Right lobe of liver (tissue), 6 donors: ENCODE measurements at regions not wholly inside any gene's neighbourhood (a gene's known extent, or its start where the extent isn't known, plus 50 kb on each side); places are given as distances from the start of the nearest gene placed in this dataset.

ENCODE experiments used
- ATAC-seq, 4 donors: fragments of 200-7000 bp; cut with Tn5 transposase; one replicate each; pipeline ENCODE4 v1.9.1; 2020; ENCODE audit warnings: mild to moderate bottlenecking in 4 of 4, moderate library complexity in 4 of 4
- DNase-seq, 3 donors: peaks; one replicate each; pipeline ENCODE4 v3.0.0-alpha.2; 2020
- H3K27ac ChIP-seq, 3 donors: fragments of 200-600 bp; one replicate each; pipeline ENCODE4 v1.8.0; 2022
- H3K27me3 ChIP-seq, 2 donors: fragments of 200-600 bp; one replicate each; pipeline ENCODE4 v1.8.0; 2022
- H3K36me3 ChIP-seq, 4 donors: fragments of 200-600 bp; sonication (generic) in 1 of 4; one replicate each; pipeline versions ENCODE4 v1.5.1 to v1.8.0; 2017 to 2022; ENCODE audit warnings: control low read depth in 1 of 4
- H3K4me1 ChIP-seq, 4 donors: fragments of 200-600 bp; sonication (generic) in 1 of 4; one replicate each; pipeline versions ENCODE4 v1.5.1 to v1.8.0; 2017 to 2022; ENCODE audit warnings: control low read depth in 1 of 4
- H3K4me3 ChIP-seq, 3 donors: fragments of 200-600 bp; one replicate each; pipeline ENCODE4 v1.8.0; 2022
- H3K9me3 ChIP-seq, 4 donors: fragments of 200-600 bp; sonication (generic) in 1 of 4; one replicate each; pipeline versions ENCODE4 v1.5.1 to v1.8.0; 2017 to 2022; ENCODE audit warnings: control low read depth in 1 of 4
- CTCF ChIP-seq, 4 donors: fragments of 200-600 bp in 3 of 4; fragments of 450-650 bp in 1 of 4; IDR thresholded peaks; one replicate each; pipeline versions ENCODE4 v1.5.1 to v1.8.0; 2016 to 2022; ENCODE audit warnings: antibody characterized with exemption in 4 of 4, mild to moderate bottlenecking in 2 of 4
- POLR2A ChIP-seq: fragments of 450-650 bp; IDR thresholded peaks from one replicate; pipeline ENCODE4 v1.6.1; 2017; ENCODE audit warnings: antibody characterized with exemption, mild to moderate bottlenecking
- WGBS: methylation state at CpG from one replicate; pipeline ENCODE4 v1.1.6; 2018; ENCODE audit warnings: low coverage, low lambda C conversion rate; ENCODE audit not compliant: insufficient coverage; ENCODE audit errors: missing lambda C conversion rate; 5-methylcytosine and 5-hydroxymethylcytosine counted together
- intact Hi-C, 2 donors: fragments of 100-400 bp; cut with DNase I; formaldehyde crosslinking; loops; one replicate each; pipeline versions ENCODE4 v1.11.2 to v1.14.1; 2022
- donor health status: DM: no; HTN: yes; CAD: no.
- donor health status: DM: no; HTN: no; CAD: no.
- donor health status: DM: no; HTN: no; CAD: no.
- donor health status: DM: no; HTN: yes; CAD: no.
- donor health status: DM: no; HTN: yes; CAD: no.

DNA sequence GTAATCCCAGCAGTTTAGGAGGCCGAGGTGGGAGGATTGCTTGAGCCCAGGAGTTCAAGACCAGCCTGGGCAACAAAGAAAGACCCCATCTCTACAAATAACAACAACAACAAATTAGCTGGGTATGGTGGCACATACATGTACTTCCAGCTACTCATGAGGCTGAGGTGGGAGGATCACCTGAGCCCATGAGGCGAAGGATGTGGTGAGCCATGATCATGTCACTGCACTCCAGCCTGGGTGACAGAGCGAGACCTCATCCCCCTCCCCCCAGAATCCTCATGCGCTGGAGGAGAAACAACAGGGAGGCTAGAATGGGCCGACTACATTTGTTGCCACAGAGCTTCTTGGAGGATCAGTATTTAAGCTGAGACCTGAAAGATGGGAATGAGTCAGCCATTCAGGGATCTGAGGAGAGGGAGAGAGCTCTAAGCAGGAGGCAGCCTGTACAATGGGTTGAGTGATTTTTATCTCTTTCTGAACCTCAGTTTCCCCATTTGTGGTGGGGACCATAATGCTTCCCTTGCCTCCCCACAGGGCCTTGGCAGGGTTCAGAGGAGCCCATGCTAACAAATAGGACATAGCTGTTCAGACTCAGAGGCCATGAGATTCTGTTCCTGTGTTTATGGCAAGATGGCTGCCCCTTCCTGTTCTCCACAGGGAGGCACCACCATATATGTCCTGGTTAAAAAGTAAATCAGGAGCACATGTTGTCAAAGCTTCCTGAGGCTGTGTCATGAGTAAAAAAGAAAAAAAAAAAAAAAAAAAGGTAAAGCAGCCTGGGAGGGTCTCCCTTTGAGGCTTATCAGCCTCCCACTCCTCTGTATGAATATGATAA, 131.4 kb upstream of the HAAO start:
- no peak for TF ChIP-seq POLR2A
- no peak for TF ChIP-seq CTCF (IDR thresholded peaks at IDR 0.05)
- WGBS: 46% methylated on average over 4 of the region's 5 CpGs
- DNase-seq: no peak

DNA sequence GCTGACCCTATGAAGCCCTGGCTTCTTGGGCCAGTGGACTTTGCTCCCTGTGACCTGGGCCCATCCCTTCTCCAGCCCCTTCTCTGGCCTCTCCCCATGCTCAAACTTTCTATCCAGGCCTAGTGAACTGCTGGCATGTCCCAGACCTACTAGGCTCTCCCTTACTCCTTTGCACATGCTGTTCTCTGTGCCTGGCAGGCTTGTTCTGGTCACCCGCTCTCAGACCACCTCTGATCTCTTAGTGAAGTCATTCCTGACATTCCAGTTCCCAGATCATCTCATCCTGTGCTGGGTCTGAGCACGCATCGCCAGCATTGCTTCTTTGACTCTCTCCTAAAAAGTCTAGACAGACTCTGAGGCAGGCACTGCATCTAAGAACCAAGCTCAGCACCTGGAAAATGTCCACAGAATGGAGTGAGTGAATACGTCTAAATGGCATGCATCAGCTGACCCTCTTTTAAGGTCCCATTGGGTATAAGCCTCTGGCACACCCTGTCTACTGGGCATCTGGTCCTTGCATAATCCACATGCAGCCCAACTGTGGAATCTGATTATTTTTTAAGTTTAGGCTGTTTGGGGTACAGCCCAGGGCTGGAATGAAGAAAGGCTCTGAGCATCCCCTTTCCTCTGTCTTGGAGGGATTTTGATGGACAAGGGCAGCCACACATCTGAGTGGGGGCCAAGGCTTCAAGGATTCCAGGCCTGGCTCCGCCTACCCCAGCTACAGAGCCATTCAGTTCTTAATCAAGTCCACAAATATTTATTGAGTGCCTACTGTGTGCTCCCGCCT, 130.6 kb upstream of the HAAO start:
- 69% methylated on average over 5 of the region's 6 CpGs for WGBS
- peaks cover 2 to 55% (median 26%) of the 10 kb centered on the region in 4 donors for H3K4me1 ChIP-seq
- DNase-seq (no peak), ATAC-seq (no peak)
- peak overlapping the region; percentile 3 to 95 (median 89) for H3K27ac ChIP-seq
- intact Hi-C loops: no loop called here
- no peaks in the 10 kb centered on the region for H3K36me3 ChIP-seq
- TF ChIP-seq CTCF (IDR thresholded peaks at IDR 0.05) (no peak), POLR2A (no peak)
- H3K4me3 ChIP-seq: no peak overlapping the region
- no peaks in the 10 kb centered on the region for H3K9me3 ChIP-seq
- H3K27me3 ChIP-seq: no peaks in the 10 kb centered on the region

More for the DNA sequence above, 131.4 kb upstream of the HAAO start:
- Histone ChIP-seq H3K27me3 (no peaks in the 10 kb centered on the region), H3K4me1 (peaks cover 2 to 63% (median 30%) of the 10 kb centered on the region in 4 donors), H3K4me3 (no peak overlapping the region), H3K36me3 (no peaks in the 10 kb centered on the region), H3K27ac (peak overlapping the region; percentile 89 to 95 (median 91)), H3K9me3 (no peaks in the 10 kb centered on the region)
- intact Hi-C loops: no loop called here
- no peak for ATAC-seq

DNA sequence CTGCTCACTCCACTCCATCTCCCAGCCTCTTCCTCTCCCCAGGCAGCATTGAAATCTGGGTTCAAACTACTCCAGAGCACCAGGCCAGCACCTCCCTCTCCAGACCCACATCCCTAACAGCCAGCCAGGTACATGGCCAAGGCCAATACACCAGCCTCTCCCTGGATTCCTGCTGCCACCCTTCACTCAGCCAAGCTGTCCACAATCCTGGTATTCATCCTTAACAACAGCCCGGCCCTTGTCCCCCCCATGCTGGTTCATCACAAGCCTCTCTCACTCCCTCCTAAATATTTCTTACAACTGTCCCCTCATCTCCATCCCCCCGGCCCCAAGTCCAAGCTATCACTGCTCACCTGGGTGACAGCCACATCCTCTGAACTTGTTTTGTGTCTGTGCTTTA, 129.9 kb upstream of the HAAO start:
- 80% methylated on average over 1 of the region's 2 CpGs for WGBS
- Histone ChIP-seq H3K4me1 (peaks cover 1 to 48% (median 21%) of the 10 kb centered on the region in 4 donors), H3K4me3 (no peak overlapping the region)

DNA sequence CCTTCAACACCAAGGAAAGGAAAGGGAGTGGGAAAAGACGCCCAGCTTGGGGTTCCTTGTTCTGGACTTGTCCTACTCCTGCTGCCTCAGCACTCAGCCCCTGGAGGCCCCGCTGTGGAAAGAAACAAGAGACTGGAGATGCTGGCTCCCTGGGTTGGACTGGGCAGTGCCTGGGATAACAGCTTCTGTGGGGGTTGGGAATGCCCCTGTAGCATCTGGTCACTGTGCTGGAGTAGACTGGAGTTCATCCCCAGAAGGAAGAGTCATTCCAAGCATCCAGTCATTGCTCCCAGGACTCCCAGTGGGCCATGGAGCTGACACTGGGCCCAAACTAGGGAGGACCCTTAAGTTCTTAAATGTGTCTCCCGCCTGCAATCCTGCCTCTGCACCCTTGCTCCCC, 129.3 kb upstream of the HAAO start:
- ATAC-seq: no peak
- H3K9me3 ChIP-seq: no peaks in the 10 kb centered on the region
- intact Hi-C loops: no loop called here
- DNase-seq: no peak
- no peaks in the 10 kb centered on the region for H3K36me3 ChIP-seq
- no peak overlapping the region for H3K27ac ChIP-seq
- H3K4me1 ChIP-seq: peaks cover 0 to 42% (median 17%) of the 10 kb centered on the region in 4 donors
- WGBS: 80% methylated on average over 1 of the region's 3 CpGs
- TF ChIP-seq POLR2A (no peak), CTCF (IDR thresholded peaks at IDR 0.05) (no peak)
- H3K4me3 ChIP-seq: no peak overlapping the region
- no peaks in the 10 kb centered on the region for H3K27me3 ChIP-seq

More for the DNA sequence above, 129.9 kb upstream of the HAAO start:
- Histone ChIP-seq H3K27ac (no peak overlapping the region), H3K36me3 (no peaks in the 10 kb centered on the region), H3K27me3 (no peaks in the 10 kb centered on the region), H3K9me3 (no peaks in the 10 kb centered on the region)
- ATAC-seq (no peak), DNase-seq (no peak)
- TF ChIP-seq POLR2A (no peak), CTCF (IDR thresholded peaks at IDR 0.05) (no peak)
- intact Hi-C loops: no loop called here
